ENCODE measurements at regions not wholly inside any gene's neighbourhood (a gene's known extent, or its start where the extent isn't known, plus 50 kb on each side); places are given as distances from the start of the nearest gene placed in this dataset.

GRCh38 chr6:56807326-56807988, 147.4 kb upstream of the BEND6 start:
- H3K4me1 ChIP-seq (ENCODE audit: control insufficient read depth in 2 of 2, insufficient read depth in 2 of 2, low read length in 2 of 2) = no peaks in the 10 kb centered on the region
- H3K27me3 Mint-ChIP-seq = no peaks in the 10 kb centered on the region
- H4K20me1 ChIP-seq (ENCODE audit: control insufficient read depth, insufficient read depth, low read length, poor library complexity, severe bottlenecking) = no peaks in the 10 kb centered on the region
- 86% methylated on average over 1 of the region's 4 CpGs for WGBS (ENCODE audit: insufficient coverage)
- no peak overlapping the region for H3K4me3 ChIP-seq (ENCODE audit: control extremely low read depth in 1 of 5, extremely low read depth in 1 of 5, insufficient read depth in 1 of 5, low read depth in 2 of 5, low read length in 4 of 5)
- ChIA-PET POLR2A (no interaction called here), CTCF (no interaction called here)
- H3K9me3 ChIP-seq (ENCODE audit: control extremely low read depth in 1 of 3, control insufficient read depth in 2 of 3, insufficient read depth in 1 of 3, low read length in 2 of 3) = no peaks in the 10 kb centered on the region
- no peak overlapping the region for H3K9ac ChIP-seq (ENCODE audit: low read length)
- no peak overlapping the region for H3K27ac Mint-ChIP-seq
- H3K4me2 ChIP-seq (replicated peaks; ENCODE audit: low read depth, low read length, poor library complexity, severe bottlenecking) = no peak overlapping the region
- DNase-seq (no peak), ATAC-seq (ENCODE audit: low read depth) (no peak)
- no peaks in the 10 kb centered on the region for H3K9me3 Mint-ChIP-seq (ENCODE audit: insufficient read depth)
- no peaks in the 10 kb centered on the region for H3K79me2 ChIP-seq (ENCODE audit: control insufficient read depth, insufficient read depth, low read length)
- H3K4me3 Mint-ChIP-seq = no peak overlapping the region
- no peak overlapping the region for H2AFZ ChIP-seq (ENCODE audit: insufficient read depth, low read depth, low read length, poor library complexity, severe bottlenecking)
- TF ChIP-seq EZH2 (IDR thresholded peaks at IDR 0.05; ENCODE audit: borderline replicate concordance, insufficient read depth, low read depth, low read length, poor library complexity, severe bottlenecking) (no peak), CTCF (IDR thresholded peaks at IDR 0.05) (no peak)
- no peaks in the 10 kb centered on the region for H3K27me3 ChIP-seq (replicated peaks in 1 of 4; ENCODE audit: control extremely low read depth in 1 of 4, control insufficient read depth in 3 of 4, insufficient read depth in 4 of 4, low read length in 3 of 4)
- no peaks in the 10 kb centered on the region for H3K4me1 Mint-ChIP-seq
- no peaks in the 10 kb centered on the region for H3K36me3 ChIP-seq (replicated peaks in 1 of 2; ENCODE audit: control extremely low read depth in 1 of 2, control insufficient read depth in 1 of 2, extremely low read depth in 1 of 2, insufficient read depth in 2 of 2, low read length in 1 of 2)
- no peak overlapping the region for H3K27ac ChIP-seq (ENCODE audit: low read length in 2 of 2)
- intact Hi-C loops (cut with micrococcal nuclease) = no loop called here

- intact Hi-C loops (cut with micrococcal nuclease) = no loop called here
- 89% methylated on average over 1 of the region's 1 CpG for WGBS (ENCODE audit: insufficient coverage)
- H3K4me2 ChIP-seq (replicated peaks; ENCODE audit: low read depth, low read length, poor library complexity, severe bottlenecking) = no peak overlapping the region
- POLR2A ChIA-PET = no interaction called here
- H3K27ac Mint-ChIP-seq = no peak overlapping the region
- H3K27ac ChIP-seq (ENCODE audit: low read length in 2 of 2) = no peak overlapping the region
- H3K79me2 ChIP-seq (ENCODE audit: control insufficient read depth, insufficient read depth, low read length) = no peaks in the 10 kb centered on the region
- H3K4me3 ChIP-seq (ENCODE audit: control extremely low read depth in 1 of 5, extremely low read depth in 1 of 5, insufficient read depth in 1 of 5, low read depth in 2 of 5, low read length in 4 of 5) = no peak overlapping the region
- H3K4me1 ChIP-seq (ENCODE audit: control insufficient read depth in 2 of 2, insufficient read depth in 2 of 2, low read length in 2 of 2) = no peaks in the 10 kb centered on the region
- H3K27me3 ChIP-seq (replicated peaks in 1 of 4; ENCODE audit: control extremely low read depth in 1 of 4, control insufficient read depth in 3 of 4, insufficient read depth in 4 of 4, low read length in 3 of 4) = no peaks in the 10 kb centered on the region
- H2AFZ ChIP-seq (ENCODE audit: insufficient read depth, low read depth, low read length, poor library complexity, severe bottlenecking) = no peak overlapping the region
- no peak overlapping the region for H3K9ac ChIP-seq (ENCODE audit: low read length)
- no peaks in the 10 kb centered on the region for H3K9me3 Mint-ChIP-seq (ENCODE audit: insufficient read depth)
- H3K36me3 ChIP-seq (replicated peaks in 1 of 2; ENCODE audit: control extremely low read depth in 1 of 2, control insufficient read depth in 1 of 2, extremely low read depth in 1 of 2, insufficient read depth in 2 of 2, low read length in 1 of 2) = no peaks in the 10 kb centered on the region
- CTCF ChIA-PET = no interaction called here
- H3K9me3 ChIP-seq (ENCODE audit: control extremely low read depth in 1 of 3, control insufficient read depth in 2 of 3, insufficient read depth in 1 of 3, low read length in 2 of 3) = no peaks in the 10 kb centered on the region
- no peaks in the 10 kb centered on the region for H3K4me1 Mint-ChIP-seq
- H3K27me3 Mint-ChIP-seq = no peaks in the 10 kb centered on the region
- no peak overlapping the region for H3K4me3 Mint-ChIP-seq
- ATAC-seq (ENCODE audit: low read depth) (no peak), DNase-seq (no peak)
- TF ChIP-seq CTCF (IDR thresholded peaks at IDR 0.05) (no peak), EZH2 (IDR thresholded peaks at IDR 0.05; ENCODE audit: borderline replicate concordance, insufficient read depth, low read depth, low read length, poor library complexity, severe bottlenecking) (no peak)
- no peaks in the 10 kb centered on the region for H4K20me1 ChIP-seq (ENCODE audit: control insufficient read depth, insufficient read depth, low read length, poor library complexity, severe bottlenecking)
Observed at GRCh38 chr6:56806368-56806767, 148.5 kb upstream of the BEND6 start.

Data from B cell (primary cell).